ENCODE measurements at regions not wholly inside any gene's neighbourhood (a gene's known extent, or its start where the extent isn't known, plus 50 kb on each side); places are given as distances from the start of the nearest gene placed in this dataset.
"Not testable (repeated sequence)": the region's sequence is repeated elsewhere in the genome, so short reads cannot be mapped to it uniquely, and the experiment has no call there.

- no peak overlapping the region for H3K4me3 ChIP-seq (ENCODE audit: low read length)
- no peak for DNase-seq (ENCODE audit: low read depth)
- TF ChIP-seq, protein P1, sequence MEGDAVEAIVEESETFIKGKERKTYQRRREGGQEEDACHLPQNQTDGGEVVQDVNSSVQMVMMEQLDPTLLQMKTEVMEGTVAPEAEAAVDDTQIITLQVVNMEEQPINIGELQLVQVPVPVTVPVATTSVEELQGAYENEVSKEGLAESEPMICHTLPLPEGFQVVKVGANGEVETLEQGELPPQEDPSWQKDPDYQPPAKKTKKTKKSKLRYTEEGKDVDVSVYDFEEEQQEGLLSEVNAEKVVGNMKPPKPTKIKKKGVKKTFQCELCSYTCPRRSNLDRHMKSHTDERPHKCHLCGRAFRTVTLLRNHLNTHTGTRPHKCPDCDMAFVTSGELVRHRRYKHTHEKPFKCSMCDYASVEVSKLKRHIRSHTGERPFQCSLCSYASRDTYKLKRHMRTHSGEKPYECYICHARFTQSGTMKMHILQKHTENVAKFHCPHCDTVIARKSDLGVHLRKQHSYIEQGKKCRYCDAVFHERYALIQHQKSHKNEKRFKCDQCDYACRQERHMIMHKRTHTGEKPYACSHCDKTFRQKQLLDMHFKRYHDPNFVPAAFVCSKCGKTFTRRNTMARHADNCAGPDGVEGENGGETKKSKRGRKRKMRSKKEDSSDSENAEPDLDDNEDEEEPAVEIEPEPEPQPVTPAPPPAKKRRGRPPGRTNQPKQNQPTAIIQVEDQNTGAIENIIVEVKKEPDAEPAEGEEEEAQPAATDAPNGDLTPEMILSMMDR (IDR thresholded peaks at IDR 0.05; ENCODE audit: insufficient read depth, low read depth, low read length, missing control alignments): no peak
Observed at GRCh38 chr12:46901464-46902205, 75.8 kb upstream of the SLC38A4 start.

GRCh38 chr12:46903058-46903457 lies 77.3 kb upstream of the SLC38A4 start:
- no peak overlapping the region for H3K4me3 ChIP-seq (ENCODE audit: low read length)
- TF ChIP-seq, protein P1 (IDR thresholded peaks at IDR 0.05; ENCODE audit: insufficient read depth, low read depth, low read length, missing control alignments): no peak
- no peak for DNase-seq (ENCODE audit: low read depth)

DNA sequence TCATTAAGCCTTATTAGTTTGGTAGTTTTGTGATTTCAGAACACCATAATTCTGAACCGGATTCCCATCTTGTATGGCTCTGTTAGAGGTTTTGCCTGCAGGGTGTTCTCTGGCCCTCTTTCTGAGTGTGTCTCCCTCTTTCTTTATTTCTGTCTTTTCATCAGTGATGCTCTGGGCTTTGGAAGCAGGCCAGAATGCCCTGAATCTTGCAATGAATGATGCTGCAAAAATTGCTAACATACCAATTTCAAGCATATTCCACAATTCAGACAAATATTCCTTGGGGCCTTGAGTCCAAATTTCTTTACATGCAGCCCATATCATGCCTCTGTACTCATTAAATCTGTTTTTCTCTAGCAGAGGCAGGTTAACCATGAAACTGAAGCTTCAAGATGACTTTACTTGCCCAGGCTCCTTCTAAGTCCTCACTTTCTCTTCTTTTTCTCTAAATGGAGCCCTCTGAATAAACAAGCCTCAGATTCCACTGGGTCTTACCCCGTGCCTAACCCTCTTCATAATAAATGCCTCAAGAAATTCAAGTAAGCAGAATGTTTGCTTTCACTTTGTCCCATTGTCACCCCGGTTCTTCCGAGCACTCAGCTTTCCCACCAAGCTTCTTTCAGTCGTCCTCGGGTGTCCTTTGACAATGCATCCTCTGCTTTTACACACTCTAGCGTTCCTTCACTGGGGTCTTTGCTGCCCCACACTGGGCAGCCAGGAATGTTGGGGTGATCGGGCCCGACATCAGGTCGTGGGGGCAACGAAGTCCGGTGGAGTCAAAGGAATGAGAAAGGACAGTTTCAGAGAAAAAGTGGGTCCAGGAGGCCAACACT lies 78.8 kb upstream of the SLC38A4 start:
- TF ChIP-seq, protein P1 (IDR thresholded peaks at IDR 0.05; ENCODE audit: insufficient read depth, low read depth, low read length, missing control alignments): no peak
- no peak for DNase-seq (ENCODE audit: low read depth)
- no peak overlapping the region for H3K4me3 ChIP-seq (ENCODE audit: low read length)

DNA sequence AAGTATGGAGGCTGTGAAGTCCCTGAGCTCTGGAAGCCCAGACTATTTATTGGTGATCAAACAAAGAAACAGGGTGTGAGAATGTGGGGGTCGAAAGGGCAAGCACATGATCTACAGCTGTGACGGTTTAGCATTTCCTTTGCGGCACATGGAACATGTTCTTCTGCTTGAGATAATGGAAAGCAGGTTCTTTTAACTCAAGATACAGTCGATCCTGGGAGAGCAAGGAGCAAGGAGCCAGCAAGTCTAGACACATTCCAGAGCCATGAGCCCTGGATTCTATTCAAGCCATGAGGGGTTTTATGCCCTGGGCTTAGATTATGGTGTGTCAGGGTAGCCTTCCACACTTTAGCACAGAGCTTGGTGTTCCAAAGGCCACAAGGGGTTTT lies 79.4 kb upstream of the SLC38A4 start:
- DNase-seq (ENCODE audit: low read depth): peak; percentile 35
- H3K4me3 ChIP-seq (ENCODE audit: low read length): not testable (repeated sequence)

GRCh38 chr12:46907791-46908190 lies 82.0 kb upstream of the SLC38A4 start:
- TF ChIP-seq, protein P1 (IDR thresholded peaks at IDR 0.05; ENCODE audit: insufficient read depth, low read depth, low read length, missing control alignments): no peak
- H3K4me3 ChIP-seq (ENCODE audit: low read length): no peak overlapping the region
- no peak for DNase-seq (ENCODE audit: low read depth)

DNA sequence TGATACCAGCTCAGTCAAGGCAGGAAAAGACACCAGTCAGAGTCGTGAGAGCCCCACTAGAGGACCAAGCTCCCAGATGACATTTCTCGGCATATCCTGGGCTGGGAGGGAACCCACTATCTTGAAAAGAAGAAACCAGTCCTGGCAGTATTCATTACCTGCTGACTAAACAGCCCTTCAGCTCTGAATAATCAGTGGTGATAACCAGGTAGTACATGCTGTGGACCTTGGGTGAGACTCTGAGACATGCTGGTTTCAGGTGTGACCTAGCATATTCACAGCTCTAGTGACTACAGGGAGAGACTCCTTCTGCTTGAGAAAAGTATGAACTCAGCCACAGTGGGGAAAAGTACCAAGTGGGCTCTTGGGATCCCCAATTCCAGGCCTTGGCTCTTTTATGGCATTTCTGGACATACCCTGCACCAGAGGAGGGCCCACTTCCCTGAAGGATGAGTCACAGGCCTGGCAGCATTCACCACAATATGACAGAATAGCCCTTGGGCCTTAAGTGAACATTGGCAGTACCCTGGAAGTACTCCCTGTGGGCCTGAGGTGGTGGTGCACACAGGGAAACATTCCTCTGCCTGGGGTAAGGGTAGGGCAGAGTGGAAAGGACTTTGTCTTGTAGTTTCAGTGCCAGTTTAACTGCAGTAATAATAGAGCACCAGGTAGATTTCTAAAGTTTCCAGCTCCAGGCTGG lies 82.6 kb upstream of the SLC38A4 start:
- TF ChIP-seq, protein P1 (IDR thresholded peaks at IDR 0.05; ENCODE audit: insufficient read depth, low read depth, low read length, missing control alignments): no peak
- H3K4me3 ChIP-seq (ENCODE audit: low read length): no peak overlapping the region
- DNase-seq (ENCODE audit: low read depth): peak; percentile 94

Measured in epithelial cell of esophagus (primary cell).